RWPE2 (cell line): ENCODE measurements at regions not wholly inside any gene's neighbourhood (a gene's known extent, or its start where the extent isn't known, plus 50 kb on each side); places are given as distances from the start of the nearest gene placed in this dataset.

ENCODE experiments used
- ATAC-seq: fragments of 200-7000 bp; cut with Tn5 transposase; 3 replicates; pipeline ENCODE4 v1.9.1; 2021; ENCODE audit warnings: low read depth
- DNase-seq: peaks from one replicate; pipeline ENCODE4 v3.0.0-alpha.2; 2020; ENCODE audit warnings: low spot score
- H3K27ac ChIP-seq: fragments of 450-650 bp; 2 replicates; pipeline ENCODE4 v1.5.1; 2017; ENCODE audit warnings: mild to moderate bottlenecking; ENCODE audit not compliant: poor library complexity, severe bottlenecking
- H3K27me3 ChIP-seq: fragments of 250-450 bp; sonication (Bioruptor Pico); 2 replicates; pipeline ENCODE4 v1.5.1; 2021; ENCODE audit warnings: mild to moderate bottlenecking, moderate library complexity; ENCODE audit not compliant: insufficient read depth, poor library complexity, severe bottlenecking
- H3K36me3 ChIP-seq: fragments of 250-450 bp; sonication (Bioruptor Pico); 2 replicates; pipeline ENCODE4 v1.5.1; 2020; ENCODE audit warnings: low read depth, mild to moderate bottlenecking, moderate library complexity
- H3K4me1 ChIP-seq: fragments of 250-450 bp; sonication (Bioruptor Pico); 2 replicates; pipeline ENCODE4 v1.5.1; 2021; ENCODE audit warnings: mild to moderate bottlenecking, moderate library complexity; ENCODE audit not compliant: insufficient read depth, poor library complexity, severe bottlenecking
- H3K4me3 ChIP-seq: fragments of 250-450 bp; sonication (Bioruptor Pico); 2 replicates; pipeline ENCODE4 v1.5.1; 2021; ENCODE audit warnings: mild to moderate bottlenecking, moderate library complexity; ENCODE audit not compliant: severe bottlenecking
- H3K9me3 ChIP-seq: fragments of 250-450 bp; sonication (Bioruptor Pico); 2 replicates; pipeline ENCODE4 v1.5.1; 2021; ENCODE audit warnings: mild to moderate bottlenecking, moderate library complexity; ENCODE audit not compliant: severe bottlenecking
- CTCF ChIP-seq: fragments of 450-650 bp; IDR thresholded peaks from one replicate; pipeline ENCODE4 v1.5.1; 2017; ENCODE audit warnings: mild to moderate bottlenecking, moderate library complexity; ENCODE audit not compliant: poor library complexity, severe bottlenecking

- Histone ChIP-seq H3K27ac (peak overlapping the region; percentile 81), H3K9me3 (no peaks in the 10 kb centered on the region), H3K4me3 (no peak overlapping the region), H3K36me3 (no peaks in the 10 kb centered on the region), H3K4me1 (peaks cover 25% of the 10 kb centered on the region), H3K27me3 (no peaks in the 10 kb centered on the region)
- TF ChIP-seq CTCF, result no peak
- DNase-seq (peak; percentile 82), ATAC-seq (peak; percentile 72)
These were observed 203.3 kb upstream of the CRY1 start for GRCh38 chr12:107296681-107297089.

GRCh38 chr12:107302649-107303341 lies 209.4 kb upstream of the CRY1 start:
- Histone ChIP-seq H3K27me3 (no peaks in the 10 kb centered on the region), H3K36me3 (no peaks in the 10 kb centered on the region), H3K4me1 (no peaks in the 10 kb centered on the region), H3K4me3 (no peak overlapping the region), H3K9me3 (no peaks in the 10 kb centered on the region), H3K27ac (no peak overlapping the region)
- DNase-seq, result no peak
- ATAC-seq, result peak; percentile 57; the same call in 1 of the 3 replicates
- no peak for TF ChIP-seq CTCF

- no peak for TF ChIP-seq CTCF
- Histone ChIP-seq H3K4me1 (no peaks in the 10 kb centered on the region), H3K27ac (no peak overlapping the region), H3K36me3 (no peaks in the 10 kb centered on the region), H3K9me3 (no peaks in the 10 kb centered on the region), H3K4me3 (no peak overlapping the region), H3K27me3 (no peaks in the 10 kb centered on the region)
- no peak for ATAC-seq
- DNase-seq, result no peak
These were observed 211.5 kb upstream of the CRY1 start for GRCh38 chr12:107304588-107305532.

- no peak for TF ChIP-seq CTCF
These were observed 212.9 kb upstream of the CRY1 start for GRCh38 chr12:107306141-107306659.

More at GRCh38 chr12:107306141-107306659, 212.9 kb upstream of the CRY1 start:
- Histone ChIP-seq H3K4me1 (no peaks in the 10 kb centered on the region), H3K27me3 (no peaks in the 10 kb centered on the region), H3K9me3 (no peaks in the 10 kb centered on the region), H3K36me3 (no peaks in the 10 kb centered on the region), H3K27ac (no peak overlapping the region), H3K4me3 (no peak overlapping the region)
- no peak for ATAC-seq
- no peak for DNase-seq
